ENCODE measurements at regions not wholly inside any gene's neighbourhood (a gene's known extent, or its start where the extent isn't known, plus 50 kb on each side); places are given as distances from the start of the nearest gene placed in this dataset.
"Not testable (repeated sequence)": the region's sequence is repeated elsewhere in the genome, so short reads cannot be mapped to it uniquely, and the experiment has no call there.

DNA sequence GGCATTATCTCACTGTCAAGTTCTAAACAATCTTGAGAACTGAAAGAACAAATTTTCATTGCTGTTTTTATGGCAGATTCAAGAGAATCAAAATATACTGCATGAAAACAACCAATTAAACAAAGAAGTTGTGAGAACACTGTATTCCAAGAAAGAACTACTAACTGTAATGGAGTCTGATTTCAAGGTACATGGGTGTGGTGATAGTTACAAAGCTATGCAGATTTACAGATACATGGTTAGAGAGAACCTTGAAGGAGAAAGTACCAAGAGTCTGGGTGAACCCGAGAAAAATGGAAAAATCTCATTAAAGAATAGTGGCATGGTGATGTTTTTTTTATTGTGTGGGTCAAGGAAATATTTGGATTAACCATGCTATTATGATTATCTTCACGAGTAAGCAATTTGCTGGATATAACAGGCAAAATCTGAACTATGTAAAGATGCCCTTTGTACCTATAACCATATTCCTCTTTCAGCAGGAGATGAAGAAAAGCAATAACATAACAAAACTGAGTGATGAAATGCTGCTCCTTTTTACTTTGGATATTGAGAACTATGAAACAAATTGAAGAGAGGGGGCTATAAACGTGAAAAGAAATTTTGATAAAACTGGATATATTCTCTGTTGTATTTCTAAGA is 100.4 kb downstream of the PLSCR2 start:
- ChIA-PET CTCF (interaction anchor here (1.6 kb wide), 1 partner anchor 42 kb away, joined by 3 read pairs; no protein-coding TSS in a partner anchor), POLR2A (no interaction called here)
- no peaks in the 10 kb centered on the region for H3K27me3 Mint-ChIP-seq
- ATAC-seq (no peak), DNase-seq (no peak)
- peaks cover 2% of the 10 kb centered on the region for H3K36me3 Mint-ChIP-seq (ENCODE audit: low read depth)
- intact Hi-C loops (cut with micrococcal nuclease) = no loop called here
- no peak overlapping the region for H3K27ac Mint-ChIP-seq
- H3K4me3 Mint-ChIP-seq = no peak overlapping the region
- H3K4me1 Mint-ChIP-seq (ENCODE audit: low read depth) = no peaks in the 10 kb centered on the region
- peaks cover 17% of the 10 kb centered on the region for H3K9me3 Mint-ChIP-seq
- TF ChIP-seq, protein P1, sequence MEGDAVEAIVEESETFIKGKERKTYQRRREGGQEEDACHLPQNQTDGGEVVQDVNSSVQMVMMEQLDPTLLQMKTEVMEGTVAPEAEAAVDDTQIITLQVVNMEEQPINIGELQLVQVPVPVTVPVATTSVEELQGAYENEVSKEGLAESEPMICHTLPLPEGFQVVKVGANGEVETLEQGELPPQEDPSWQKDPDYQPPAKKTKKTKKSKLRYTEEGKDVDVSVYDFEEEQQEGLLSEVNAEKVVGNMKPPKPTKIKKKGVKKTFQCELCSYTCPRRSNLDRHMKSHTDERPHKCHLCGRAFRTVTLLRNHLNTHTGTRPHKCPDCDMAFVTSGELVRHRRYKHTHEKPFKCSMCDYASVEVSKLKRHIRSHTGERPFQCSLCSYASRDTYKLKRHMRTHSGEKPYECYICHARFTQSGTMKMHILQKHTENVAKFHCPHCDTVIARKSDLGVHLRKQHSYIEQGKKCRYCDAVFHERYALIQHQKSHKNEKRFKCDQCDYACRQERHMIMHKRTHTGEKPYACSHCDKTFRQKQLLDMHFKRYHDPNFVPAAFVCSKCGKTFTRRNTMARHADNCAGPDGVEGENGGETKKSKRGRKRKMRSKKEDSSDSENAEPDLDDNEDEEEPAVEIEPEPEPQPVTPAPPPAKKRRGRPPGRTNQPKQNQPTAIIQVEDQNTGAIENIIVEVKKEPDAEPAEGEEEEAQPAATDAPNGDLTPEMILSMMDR (IDR thresholded peaks at IDR 0.05) = no peak

DNA sequence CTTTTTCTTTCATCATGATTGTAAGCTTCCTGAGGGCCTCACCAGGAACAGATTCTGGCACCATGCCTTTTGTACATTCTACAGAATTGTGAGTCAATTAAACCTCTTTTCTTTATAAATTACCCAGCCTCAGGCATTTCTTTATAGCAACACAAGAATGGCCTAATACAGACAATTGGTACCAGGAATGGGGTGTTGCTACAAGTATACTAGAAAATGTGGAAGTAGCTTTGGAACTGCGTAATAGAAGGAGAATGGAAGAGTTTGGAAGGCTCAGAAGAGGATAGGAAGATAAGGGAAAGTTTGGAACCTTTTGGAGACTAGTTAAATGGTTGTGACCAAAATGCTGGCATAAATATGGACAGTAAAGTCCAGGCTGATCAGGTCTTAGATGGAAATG is 108.9 kb upstream of the PLSCR4 start:
- Mint-ChIP-seq H3K27ac (no peak overlapping the region), H3K4me3 (no peak overlapping the region), H3K36me3 (ENCODE audit: low read depth) (no peaks in the 10 kb centered on the region), H3K4me1 (ENCODE audit: low read depth) (no peaks in the 10 kb centered on the region), H3K9me3 (peaks cover 9% of the 10 kb centered on the region), H3K27me3 (no peaks in the 10 kb centered on the region)
- intact Hi-C loops (cut with micrococcal nuclease) = no loop called here
- ChIA-PET CTCF (no interaction called here), POLR2A (no interaction called here)
- TF ChIP-seq, protein P1 (IDR thresholded peaks at IDR 0.05) = no peak
- ATAC-seq (no peak), DNase-seq (no peak)

DNA sequence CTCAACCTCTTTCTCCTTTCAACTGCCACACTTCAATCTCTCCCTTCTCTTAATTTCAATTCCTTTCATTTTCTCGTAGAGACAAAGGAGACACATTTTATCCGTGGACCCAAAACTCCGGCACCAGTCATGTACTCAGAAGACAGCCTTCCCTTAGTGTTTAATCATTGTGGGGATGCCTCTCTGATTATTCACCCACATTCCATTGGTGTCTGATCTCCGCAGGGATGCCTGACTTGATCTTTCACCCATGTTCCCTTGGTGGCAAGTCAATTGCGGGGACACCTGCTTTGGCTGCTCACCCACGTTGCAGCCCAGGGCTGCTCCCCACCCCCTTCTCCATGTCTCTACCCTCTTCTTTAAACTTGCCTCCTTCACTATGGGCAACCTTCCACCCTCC is 103.5 kb upstream of the PLSCR4 start:
- ATAC-seq; POLR2A ChIA-PET; H3K27ac Mint-ChIP-seq; H3K4me1 Mint-ChIP-seq (ENCODE audit: low read depth); H3K36me3 Mint-ChIP-seq (ENCODE audit: low read depth); H3K9me3 Mint-ChIP-seq; DNase-seq; intact Hi-C loops (cut with micrococcal nuclease); H3K27me3 Mint-ChIP-seq; CTCF ChIA-PET; H3K4me3 Mint-ChIP-seq: not testable (repeated sequence)

DNA sequence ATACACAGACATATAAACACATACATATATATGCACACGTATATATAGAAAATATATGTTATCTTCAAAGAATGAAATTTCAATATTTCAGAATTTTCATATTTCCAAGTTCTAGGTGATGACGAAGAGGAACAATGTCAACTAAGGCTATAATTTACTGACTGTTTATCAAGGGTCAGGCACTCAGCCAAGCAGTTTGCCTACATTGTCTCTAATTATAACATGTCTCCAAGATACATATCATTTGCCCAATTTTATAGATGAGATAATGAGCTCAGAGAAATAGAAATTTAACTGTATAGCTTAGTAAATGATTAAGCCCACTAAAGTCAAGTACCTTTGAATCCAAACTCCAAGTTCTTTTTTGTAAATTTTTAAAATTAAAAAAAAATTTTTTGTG is 99.9 kb upstream of the PLSCR4 start:
- TF ChIP-seq, protein P1 (IDR thresholded peaks at IDR 0.05) = no peak
- Mint-ChIP-seq H3K27ac (no peak overlapping the region), H3K4me1 (ENCODE audit: low read depth) (no peaks in the 10 kb centered on the region), H3K9me3 (peaks cover 2% of the 10 kb centered on the region), H3K4me3 (no peak overlapping the region), H3K27me3 (no peaks in the 10 kb centered on the region), H3K36me3 (ENCODE audit: low read depth) (no peaks in the 10 kb centered on the region)
- DNase-seq (no peak), ATAC-seq (no peak)
- intact Hi-C loops (cut with micrococcal nuclease) = no loop called here
- CTCF ChIA-PET = no interaction called here
- POLR2A ChIA-PET = no interaction called here

DNA sequence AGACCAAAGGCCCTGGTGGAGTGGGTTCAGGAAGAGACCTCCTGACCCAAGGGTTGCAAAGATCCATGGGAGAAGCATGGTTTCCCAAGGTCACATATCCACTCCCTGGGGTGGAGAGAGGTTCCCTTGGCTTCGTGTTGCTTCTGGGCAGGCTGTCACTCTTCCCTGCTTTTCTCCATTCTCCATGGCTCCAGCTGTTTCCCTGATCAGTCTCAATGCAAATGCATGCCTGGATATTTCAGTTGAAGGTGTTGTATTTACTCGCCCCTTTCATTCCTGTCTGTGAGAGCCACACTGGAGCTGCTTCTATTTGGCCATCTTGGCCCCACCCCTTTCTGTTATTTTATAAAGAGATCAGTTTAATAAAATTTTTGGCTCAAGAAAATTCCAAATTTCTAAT is 95.0 kb upstream of the PLSCR4 start:
- CTCF ChIA-PET = no interaction called here
- Mint-ChIP-seq H3K4me3 (no peak overlapping the region), H3K9me3 (no peaks in the 10 kb centered on the region), H3K27ac (no peak overlapping the region), H3K4me1 (ENCODE audit: low read depth) (no peaks in the 10 kb centered on the region), H3K36me3 (ENCODE audit: low read depth) (no peaks in the 10 kb centered on the region), H3K27me3 (peaks cover 1% of the 10 kb centered on the region)
- no peak for DNase-seq
- no peak for ATAC-seq
- POLR2A ChIA-PET = no interaction called here
- TF ChIP-seq, protein P1 (IDR thresholded peaks at IDR 0.05) = no peak
- intact Hi-C loops (cut with micrococcal nuclease) = no loop called here

DNA sequence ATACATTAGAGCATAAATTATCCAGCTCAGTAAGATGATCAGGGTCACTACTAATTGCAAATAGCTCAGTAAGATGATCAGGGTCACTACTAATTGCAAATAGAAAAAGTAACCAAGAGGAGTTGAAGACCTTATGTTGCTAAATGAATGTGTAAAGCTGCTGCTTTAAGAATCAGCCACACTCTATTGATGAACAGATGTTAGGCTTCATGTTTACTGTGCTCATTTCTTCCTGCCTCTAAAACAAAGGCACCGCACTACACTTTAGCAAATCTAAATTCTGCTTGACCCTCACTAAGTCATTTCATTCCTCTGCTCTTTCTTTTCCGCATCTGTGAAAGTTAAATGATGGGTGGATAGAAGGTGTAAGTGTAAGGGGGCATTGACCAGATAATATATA is 92.6 kb upstream of the PLSCR4 start:
- H3K36me3 Mint-ChIP-seq (ENCODE audit: low read depth) = no peaks in the 10 kb centered on the region
- ATAC-seq (no peak), DNase-seq (no peak)
- POLR2A ChIA-PET = no interaction called here
- CTCF ChIA-PET = interaction anchor here (1.1 kb wide), 1 partner anchor 11 kb away, joined by 3 read pairs; no protein-coding TSS in a partner anchor
- no peaks in the 10 kb centered on the region for H3K9me3 Mint-ChIP-seq
- H3K4me1 Mint-ChIP-seq (ENCODE audit: low read depth) = no peaks in the 10 kb centered on the region
- TF ChIP-seq, protein P1 (IDR thresholded peaks at IDR 0.05) = no peak
- peaks cover 1% of the 10 kb centered on the region for H3K27me3 Mint-ChIP-seq
- no peak overlapping the region for H3K27ac Mint-ChIP-seq
- no peak overlapping the region for H3K4me3 Mint-ChIP-seq
- intact Hi-C loops (cut with micrococcal nuclease) = no loop called here

All from activated CD8-positive, alpha-beta T cell treated with anti-CD3 and anti-CD28 coated beads for 36 hours (primary cell).